HEK293T (cell line): ENCODE measurements at regions not wholly inside any gene's neighbourhood (a gene's known extent, or its start where the extent isn't known, plus 50 kb on each side); places are given as distances from the start of the nearest gene placed in this dataset.

Source experiments
- CTCF ChIA-PET: fragments of 350-600 bp; formaldehyde crosslinking; extraction: SDS; loops from one replicate; lab custom pipeline; 2021; ENCODE audit warnings: antibody characterized with exemption, inconsistent platforms; lab: Yijun Ruan, JAX
- POLR2A ChIA-PET: fragments of 350-600 bp; formaldehyde crosslinking; extraction: SDS; loops from one replicate; lab custom pipeline; 2020; ENCODE audit warnings: antibody characterized with exemption, inconsistent platforms; lab: Yijun Ruan, JAX
- DNase-seq: peaks from one replicate; pipeline ENCODE4 v3.0.0; 2012; ENCODE audit warnings: mixed read lengths; ENCODE audit errors: extremely low spot score
- ARNT ChIP-seq: fragments of 450-650 bp; IDR thresholded peaks from 2 replicates; pipeline ENCODE4 v1.6.1; 2017; ENCODE audit warnings: mild to moderate bottlenecking
- BHLHE40 ChIP-seq: fragments of 450-650 bp; IDR thresholded peaks from 2 replicates; pipeline ENCODE4 v1.6.1; 2016; ENCODE audit warnings: mild to moderate bottlenecking, moderate library complexity, borderline replicate concordance
- CTBP1 ChIP-seq: fragments of 450-650 bp; IDR thresholded peaks from 2 replicates; pipeline ENCODE4 v1.6.1; 2016; ENCODE audit warnings: borderline replicate concordance
- ELF4 ChIP-seq: fragments of 450-650 bp; IDR thresholded peaks from 2 replicates; pipeline ENCODE4 v1.6.1; 2017; ENCODE audit warnings: antibody characterized with exemption
- FOXA1 ChIP-seq: fragments of 450-650 bp; IDR thresholded peaks from 2 replicates; pipeline ENCODE4 v1.6.1; 2016; ENCODE audit warnings: mild to moderate bottlenecking
- FOXK2 ChIP-seq: fragments of 450-650 bp; IDR thresholded peaks from 2 replicates; pipeline ENCODE4 v1.6.1; 2016; ENCODE audit warnings: mild to moderate bottlenecking
- FOXM1 ChIP-seq: fragments of 450-650 bp; IDR thresholded peaks from 2 replicates; pipeline ENCODE4 v1.6.1; 2017; ENCODE audit warnings: mild to moderate bottlenecking, borderline replicate concordance
- HDGF ChIP-seq: fragments of 450-650 bp; IDR thresholded peaks from 2 replicates; pipeline ENCODE4 v1.6.1; 2017; ENCODE audit warnings: antibody characterized with exemption, borderline replicate concordance
- L3MBTL2 ChIP-seq: fragments of 450-650 bp; conservative IDR thresholded peaks from 2 replicates; pipeline ENCODE4 v1.6.1; 2016; ENCODE audit warnings: mild to moderate bottlenecking
- LEF1 ChIP-seq: fragments of 450-650 bp; IDR thresholded peaks from 2 replicates; pipeline ENCODE4 v1.6.1; 2017; ENCODE audit warnings: mild to moderate bottlenecking, borderline replicate concordance
- NFRKB ChIP-seq: fragments of 450-650 bp; IDR thresholded peaks from 2 replicates; pipeline ENCODE4 v1.6.1; 2016; ENCODE audit warnings: mild to moderate bottlenecking, moderate library complexity
- SP1 ChIP-seq: fragments of 450-650 bp; IDR thresholded peaks from 2 replicates; pipeline ENCODE4 v1.6.1; 2017
- SUZ12 ChIP-seq: fragments of 450-650 bp; IDR thresholded peaks from 2 replicates; pipeline ENCODE4 v1.6.1; 2016; ENCODE audit warnings: mild to moderate bottlenecking
- TARDBP ChIP-seq: fragments of 450-650 bp; IDR thresholded peaks from 2 replicates; pipeline ENCODE4 v1.6.1; 2016
- ZNF384 ChIP-seq: fragments of 450-650 bp; IDR thresholded peaks from 2 replicates; pipeline ENCODE4 v1.6.1; 2016
- TF ChIP-seq, protein P1 (sequence below): fragments of 450-650 bp; IDR thresholded peaks from 2 replicates; pipeline ENCODE4 v1.6.1; 2016

DNA sequence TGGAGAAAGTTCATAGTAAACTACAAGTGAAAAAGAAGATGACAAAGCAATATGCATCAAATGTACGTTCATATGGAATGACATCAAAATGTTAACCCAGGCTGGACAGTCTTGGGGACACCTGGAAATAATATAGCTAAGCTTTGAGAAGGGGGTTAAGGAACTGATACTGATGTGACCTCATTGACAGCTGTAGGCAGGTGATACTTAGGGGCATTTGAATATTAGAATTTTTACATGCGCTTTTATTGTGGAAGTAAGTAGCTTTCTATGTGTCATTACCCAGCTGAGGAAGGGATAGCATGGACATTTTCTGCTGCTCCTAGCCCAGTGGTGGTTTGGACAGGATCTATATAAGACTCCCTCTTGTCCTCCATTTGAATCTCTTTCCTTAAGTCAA, 299.7 kb downstream of the CWC27 start:
- CTCF ChIA-PET: no interaction called here
- POLR2A ChIA-PET: no interaction called here
- no peak for DNase-seq
- TF ChIP-seq ARNT (no peak), NFRKB (no peak), FOXM1 (no peak), SP1 (no peak), CTBP1 (no peak), FOXA1 (no peak), FOXK2 (no peak), TARDBP (no peak), HDGF (no peak), BHLHE40 (no peak), SUZ12 (no peak), LEF1 (no peak), L3MBTL2 (no peak), ZNF384 (no peak), ELF4 (no peak)
- TF ChIP-seq, protein P1, sequence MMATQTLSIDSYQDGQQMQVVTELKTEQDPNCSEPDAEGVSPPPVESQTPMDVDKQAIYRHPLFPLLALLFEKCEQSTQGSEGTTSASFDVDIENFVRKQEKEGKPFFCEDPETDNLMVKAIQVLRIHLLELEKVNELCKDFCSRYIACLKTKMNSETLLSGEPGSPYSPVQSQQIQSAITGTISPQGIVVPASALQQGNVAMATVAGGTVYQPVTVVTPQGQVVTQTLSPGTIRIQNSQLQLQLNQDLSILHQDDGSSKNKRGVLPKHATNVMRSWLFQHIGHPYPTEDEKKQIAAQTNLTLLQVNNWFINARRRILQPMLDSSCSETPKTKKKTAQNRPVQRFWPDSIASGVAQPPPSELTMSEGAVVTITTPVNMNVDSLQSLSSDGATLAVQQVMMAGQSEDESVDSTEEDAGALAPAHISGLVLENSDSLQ: no peak

DNA sequence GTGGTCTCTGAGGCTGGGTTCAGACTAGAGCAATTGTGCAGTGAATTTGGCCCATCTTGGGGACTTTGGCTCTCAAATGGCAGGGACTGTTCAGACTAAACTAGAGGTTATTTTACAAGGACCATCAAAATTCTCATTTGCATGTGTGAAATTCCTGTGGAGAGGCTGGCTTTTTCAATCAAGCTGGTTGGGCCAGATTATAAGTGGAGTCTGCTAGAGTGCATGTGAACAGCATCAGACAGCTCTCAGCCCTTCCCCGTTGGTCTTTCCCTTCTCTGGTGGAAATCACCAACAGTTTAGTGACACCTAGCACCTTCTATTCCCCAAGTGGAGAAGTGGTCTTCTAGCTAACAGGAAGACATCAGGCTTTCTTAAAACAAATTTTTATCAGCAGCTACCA, 301.3 kb downstream of the CWC27 start:
- ChIA-PET POLR2A (interaction anchor here (0.7 kb wide), 1 partner anchor 409 kb away, joined by 3 read pairs; no protein-coding TSS in a partner anchor), CTCF (no interaction called here)
- DNase-seq: no peak
- TF ChIP-seq ARNT (no peak), HDGF (no peak), FOXK2 (no peak), FOXM1 (no peak), LEF1 (no peak), L3MBTL2 (no peak), TARDBP (no peak), SUZ12 (no peak), ELF4 (no peak), BHLHE40 (no peak), SP1 (no peak), CTBP1 (no peak), FOXA1 (no peak), NFRKB (no peak), ZNF384 (no peak)
- TF ChIP-seq, protein P1: no peak

DNA sequence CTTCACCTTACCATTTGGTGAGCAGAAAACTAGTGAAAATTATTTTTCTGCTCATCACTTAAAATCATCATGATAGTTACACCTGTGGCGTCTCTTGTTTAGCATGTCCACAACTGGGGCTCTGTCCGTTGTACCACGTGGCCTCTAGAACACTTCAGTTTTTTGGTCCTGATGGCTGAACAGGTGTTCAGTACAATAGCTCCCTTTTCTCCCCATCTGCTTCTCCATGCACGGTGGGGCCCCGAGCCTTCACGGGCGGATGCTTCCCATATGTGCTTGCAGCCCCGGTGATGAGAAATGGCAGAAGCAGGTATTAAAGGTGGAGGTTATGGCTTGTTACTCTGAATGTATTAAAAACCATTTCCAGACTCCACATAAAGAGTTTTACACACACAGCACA, 304.1 kb downstream of the CWC27 start:
- DNase-seq: no peak
- no peak for TF ChIP-seq TARDBP
- CTCF ChIA-PET: no interaction called here
- POLR2A ChIA-PET: no interaction called here

DNA sequence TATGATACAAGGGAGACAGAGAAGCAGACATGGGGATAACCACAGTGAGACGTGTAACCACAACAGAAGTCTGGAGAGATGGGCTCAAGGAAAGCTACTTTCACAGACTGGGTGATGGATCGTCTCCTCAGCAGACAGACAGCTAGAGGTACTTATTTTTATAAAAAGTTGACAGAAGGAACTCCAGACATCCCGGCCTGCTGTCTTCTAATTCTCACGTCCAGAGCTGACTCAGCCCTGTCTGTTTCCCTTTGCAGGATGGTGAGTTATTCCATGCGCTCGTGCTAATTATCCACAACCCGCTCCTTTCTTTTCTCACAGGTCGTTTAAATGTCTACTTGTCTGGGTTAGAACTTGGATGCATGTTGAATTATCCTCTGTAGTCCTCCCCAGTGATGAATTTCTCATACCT, 304.5 kb downstream of the CWC27 start:
- no peak for DNase-seq
- TF ChIP-seq TARDBP (no peak), ARNT (no peak), ELF4 (no peak), CTBP1 (no peak), L3MBTL2 (no peak), ZNF384 (no peak), NFRKB (no peak), FOXK2 (no peak), BHLHE40 (no peak), SP1 (no peak), HDGF (no peak), SUZ12 (no peak), FOXA1 (no peak), FOXM1 (no peak), LEF1 (no peak)
- TF ChIP-seq, protein P1: no peak
- ChIA-PET CTCF (no interaction called here), POLR2A (no interaction called here)

DNA sequence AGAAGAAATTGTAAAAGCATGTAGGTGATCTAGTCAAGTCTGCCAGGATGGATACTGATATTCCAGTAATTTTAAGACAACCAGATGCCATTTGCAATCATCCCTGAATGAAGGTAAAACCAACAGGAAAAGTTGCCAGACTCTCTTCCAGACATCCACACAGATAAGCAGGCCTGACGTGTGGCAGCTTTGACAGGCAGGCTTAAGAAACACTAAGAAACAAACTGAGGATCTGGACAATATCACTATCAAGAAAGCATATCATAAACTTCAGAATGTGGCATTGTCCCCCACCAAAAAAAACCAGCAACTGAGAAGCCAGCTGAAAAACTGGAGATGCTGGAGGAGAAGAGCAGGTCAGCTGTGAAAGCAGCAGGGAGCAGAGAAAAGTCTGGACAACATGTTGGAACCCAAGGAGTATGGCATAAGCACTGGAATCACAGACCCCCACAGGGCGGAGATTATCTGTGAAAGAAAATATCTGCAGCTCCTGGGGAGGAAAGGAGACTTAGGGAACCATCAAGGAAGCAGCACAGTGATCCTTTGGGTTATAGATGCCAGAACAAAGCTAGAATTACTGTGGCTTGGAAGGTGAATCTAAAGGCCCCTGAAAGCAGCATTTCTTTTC, 307.0 kb downstream of the CWC27 start:
- CTCF ChIA-PET: no interaction called here
- no peak for DNase-seq
- TF ChIP-seq HDGF: no peak
- no peak for TF ChIP-seq CTBP1
- TF ChIP-seq LEF1: no peak
- no peak for TF ChIP-seq ELF4
- no peak for TF ChIP-seq L3MBTL2
- POLR2A ChIA-PET: no interaction called here

DNA sequence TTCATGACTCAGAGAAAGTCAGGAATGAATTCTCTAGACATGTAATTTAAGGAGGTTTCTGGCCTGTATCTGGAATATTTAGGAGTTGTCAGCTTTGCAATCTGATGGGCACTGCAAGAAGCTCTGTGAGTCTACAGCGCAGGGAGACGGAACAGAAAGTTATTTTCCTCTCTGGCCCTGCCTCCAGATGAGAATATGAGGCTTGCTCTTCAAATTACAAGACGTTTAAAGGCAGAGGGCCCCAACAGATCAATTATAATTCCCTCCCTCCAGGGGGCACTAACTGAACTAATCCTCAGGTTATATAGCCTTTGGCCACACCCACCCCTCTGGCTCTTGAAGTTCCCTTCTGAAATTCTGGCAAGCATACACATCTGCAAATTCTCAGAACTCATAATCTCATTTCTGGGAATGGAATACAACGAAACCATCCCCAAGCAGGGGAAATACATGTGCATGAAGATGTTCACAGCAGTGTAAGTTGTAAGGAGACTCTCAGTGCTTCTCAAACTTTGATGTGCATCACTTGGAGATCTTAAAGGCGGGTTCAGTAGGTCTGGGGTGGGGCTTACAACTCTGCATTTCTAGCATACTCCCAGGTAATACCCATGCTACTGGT, 307.6 kb downstream of the CWC27 start:
- DNase-seq: peak; percentile 59
- TF ChIP-seq NFRKB (no peak), BHLHE40 (no peak), ELF4 (no peak), SP1 (no peak), CTBP1 (no peak), TARDBP (no peak), FOXA1 (no peak), HDGF (no peak), ARNT (no peak), SUZ12 (no peak), ZNF384 (no peak), L3MBTL2 (no peak), FOXM1 (no peak), LEF1 (no peak), FOXK2 (no peak)
- TF ChIP-seq, protein P1: no peak
- POLR2A ChIA-PET: no interaction called here
- CTCF ChIA-PET: no interaction called here
